NCI-H82 (cell line): ENCODE measurements at regions not wholly inside any gene's neighbourhood (a gene's known extent, or its start where the extent isn't known, plus 50 kb on each side); places are given as distances from the start of the nearest gene placed in this dataset.
"Not testable (repeated sequence)": the region's sequence is repeated elsewhere in the genome, so short reads cannot be mapped to it uniquely, and the experiment has no call there.

Experiments used
- DNase-seq: peaks from one replicate; lab custom pipeline; 2025; lab: John Stamatoyannopoulos, UW

GRCh38 chr9:85332487-85332886, 409.3 kb downstream of the AGTPBP1 start:
- peak; percentile 71 for DNase-seq

- no peak for DNase-seq
Measured at GRCh38 chr9:85331626-85332025, 410.1 kb downstream of the AGTPBP1 start.

- no peak for DNase-seq
Measured at GRCh38 chr9:85322592-85322991, 419.2 kb downstream of the AGTPBP1 start.

GRCh38 chr9:85321561-85321960, 420.2 kb downstream of the AGTPBP1 start:
- no peak for DNase-seq

- DNase-seq = no peak
Measured at GRCh38 chr9:85319936-85320656, 421.7 kb downstream of the AGTPBP1 start.

- not testable (repeated sequence) for DNase-seq
Measured at GRCh38 chr9:85315535-85315934, 426.2 kb downstream of the AGTPBP1 start.

GRCh38 chr9:85310573-85310972, 431.2 kb downstream of the AGTPBP1 start:
- peak; percentile 7 for DNase-seq

- no peak for DNase-seq
Measured at GRCh38 chr9:85303757-85304134, 438.0 kb downstream of the AGTPBP1 start.

GRCh38 chr9:85302938-85303756, 438.6 kb downstream of the AGTPBP1 start:
- DNase-seq = no peak

GRCh38 chr9:85298499-85298898, 443.3 kb downstream of the AGTPBP1 start:
- DNase-seq = no peak

GRCh38 chr9:85295244-85295643, 446.5 kb downstream of the AGTPBP1 start:
- DNase-seq = not testable (repeated sequence)

- DNase-seq = peak; percentile 17
Measured at GRCh38 chr9:85292261-85292660, 449.5 kb downstream of the AGTPBP1 start.

GRCh38 chr9:85291266-85291665, 450.5 kb downstream of the AGTPBP1 start:
- no peak for DNase-seq

GRCh38 chr9:85290019-85290418, 451.7 kb downstream of the AGTPBP1 start:
- DNase-seq = no peak

- no peak for DNase-seq
Measured at GRCh38 chr9:85289142-85289541, 452.6 kb downstream of the AGTPBP1 start.

- no peak for DNase-seq
Measured at GRCh38 chr9:85283421-85283820, 458.3 kb downstream of the AGTPBP1 start.

GRCh38 chr9:85278769-85279168, 463.0 kb downstream of the AGTPBP1 start:
- DNase-seq = no peak

GRCh38 chr9:85276741-85277140, 465.0 kb downstream of the AGTPBP1 start:
- no peak for DNase-seq

GRCh38 chr9:85269811-85270210, 471.9 kb downstream of the AGTPBP1 start:
- DNase-seq = peak; percentile 2

GRCh38 chr9:85268131-85268530, 473.6 kb downstream of the AGTPBP1 start:
- DNase-seq = no peak

GRCh38 chr9:85264695-85265094, 477.1 kb downstream of the AGTPBP1 start:
- DNase-seq = no peak

- DNase-seq = no peak
Measured at GRCh38 chr9:85263288-85263687, 478.5 kb downstream of the AGTPBP1 start.

- DNase-seq = no peak
Measured at GRCh38 chr9:85262333-85262732, 479.4 kb downstream of the AGTPBP1 start.
